Right atrium auricular region (tissue), 2 donors: ENCODE measurements at regions not wholly inside any gene's neighbourhood (a gene's known extent, or its start where the extent isn't known, plus 50 kb on each side); places are given as distances from the start of the nearest gene placed in this dataset.

Experiments
- DNase-seq: peaks from one replicate; pipeline ENCODE4 v3.0.0-alpha.2; 2019; ENCODE audit warnings: low spot score
- H3K27ac ChIP-seq, 2 donors: fragments of 200-600 bp; sonication (generic); 1 replicate in 1 of 2; 2 replicates in 1 of 2; pipeline ENCODE4 v1.5.1; 2016 to 2019
- H3K27me3 ChIP-seq, 2 donors: fragments of 200-600 bp; sonication (generic); one replicate each; pipeline versions ENCODE4 v1.5.1 to v1.6.0; 2017 to 2019
- H3K36me3 ChIP-seq: fragments of 200-600 bp; sonication (generic); one replicate; pipeline ENCODE4 v1.5.1; 2016
- H3K4me1 ChIP-seq, 2 donors: fragments of 200-600 bp; sonication (generic); one replicate each; pipeline versions ENCODE4 v1.5.1 to v1.6.0; 2017 to 2019
- H3K4me3 ChIP-seq, 2 donors: fragments of 200-600 bp; sonication (generic); 1 replicate in 1 of 2; 2 replicates in 1 of 2; pipeline ENCODE4 v1.5.1; 2017 to 2019; ENCODE audit warnings: mild to moderate bottlenecking in 1 of 2, moderate library complexity in 1 of 2
- H3K9me3 ChIP-seq, 2 donors: fragments of 200-600 bp; sonication (generic); one replicate each; pipeline ENCODE4 v1.5.1; 2019
- CTCF ChIP-seq, 2 donors: fragments of 200-600 bp; sonication (generic); IDR thresholded peaks; one replicate each; pipeline ENCODE4 v1.5.1; 2019; ENCODE audit warnings: antibody characterized with exemption in 2 of 2

GRCh38 chr4:121477480-121477879 is 96.7 kb upstream of the QRFPR start:
- Histone ChIP-seq H3K4me3 (no peak overlapping the region), H3K36me3 (no peaks in the 10 kb centered on the region), H3K4me1 (no peaks in the 10 kb centered on the region), H3K27ac (no peak overlapping the region), H3K27me3 (no peaks in the 10 kb centered on the region), H3K9me3 (no peaks in the 10 kb centered on the region)
- DNase-seq: no peak
- TF ChIP-seq CTCF (IDR thresholded peaks at IDR 0.05): no peak

GRCh38 chr4:121477079-121477478 is 96.3 kb upstream of the QRFPR start:
- DNase-seq: no peak
- H3K36me3 ChIP-seq: no peaks in the 10 kb centered on the region
- no peak for TF ChIP-seq CTCF (IDR thresholded peaks at IDR 0.05)
- H3K4me3 ChIP-seq: no peak overlapping the region
- H3K27ac ChIP-seq: no peak overlapping the region
- no peaks in the 10 kb centered on the region for H3K9me3 ChIP-seq
- no peaks in the 10 kb centered on the region for H3K27me3 ChIP-seq
- no peaks in the 10 kb centered on the region for H3K4me1 ChIP-seq

GRCh38 chr4:121472937-121473721 is 92.3 kb upstream of the QRFPR start:
- no peak for TF ChIP-seq CTCF (IDR thresholded peaks at IDR 0.05)
- Histone ChIP-seq H3K4me3 (no peak overlapping the region), H3K4me1 (no peaks in the 10 kb centered on the region), H3K27ac (no peak overlapping the region), H3K9me3 (no peaks in the 10 kb centered on the region), H3K27me3 (no peaks in the 10 kb centered on the region), H3K36me3 (no peaks in the 10 kb centered on the region)
- DNase-seq: no peak

- Histone ChIP-seq H3K9me3 (peaks cover 0 to 6% of the 10 kb centered on the region in 2 donors), H3K36me3 (no peaks in the 10 kb centered on the region), H3K4me1 (no peaks in the 10 kb centered on the region), H3K27ac (no peak overlapping the region), H3K4me3 (no peak overlapping the region), H3K27me3 (no peaks in the 10 kb centered on the region)
- no peak for TF ChIP-seq CTCF (IDR thresholded peaks at IDR 0.05)
- DNase-seq: no peak
Measured at GRCh38 chr4:121464854-121465253, 84.0 kb upstream of the QRFPR start.

GRCh38 chr4:121462660-121463261 is 81.9 kb upstream of the QRFPR start:
- no peaks in the 10 kb centered on the region for H3K4me1 ChIP-seq
- no peak overlapping the region for H3K27ac ChIP-seq
- TF ChIP-seq CTCF (IDR thresholded peaks at IDR 0.05): peak; percentile 40 to 70
- no peak for DNase-seq
- H3K4me3 ChIP-seq: no peak overlapping the region
- H3K9me3 ChIP-seq: peaks cover 0 to 6% of the 10 kb centered on the region in 2 donors
- H3K36me3 ChIP-seq: no peaks in the 10 kb centered on the region
- H3K27me3 ChIP-seq: no peaks in the 10 kb centered on the region
